NCI-H524 treated with DMSO at 0.1 percent for 48 hours (cell line): ENCODE measurements at regions not wholly inside any gene's neighbourhood (a gene's known extent, or its start where the extent isn't known, plus 50 kb on each side); places are given as distances from the start of the nearest gene placed in this dataset.

Experiments
- DNase-seq: peaks from one replicate; lab custom pipeline; 2025; lab: John Stamatoyannopoulos, UW

DNA sequence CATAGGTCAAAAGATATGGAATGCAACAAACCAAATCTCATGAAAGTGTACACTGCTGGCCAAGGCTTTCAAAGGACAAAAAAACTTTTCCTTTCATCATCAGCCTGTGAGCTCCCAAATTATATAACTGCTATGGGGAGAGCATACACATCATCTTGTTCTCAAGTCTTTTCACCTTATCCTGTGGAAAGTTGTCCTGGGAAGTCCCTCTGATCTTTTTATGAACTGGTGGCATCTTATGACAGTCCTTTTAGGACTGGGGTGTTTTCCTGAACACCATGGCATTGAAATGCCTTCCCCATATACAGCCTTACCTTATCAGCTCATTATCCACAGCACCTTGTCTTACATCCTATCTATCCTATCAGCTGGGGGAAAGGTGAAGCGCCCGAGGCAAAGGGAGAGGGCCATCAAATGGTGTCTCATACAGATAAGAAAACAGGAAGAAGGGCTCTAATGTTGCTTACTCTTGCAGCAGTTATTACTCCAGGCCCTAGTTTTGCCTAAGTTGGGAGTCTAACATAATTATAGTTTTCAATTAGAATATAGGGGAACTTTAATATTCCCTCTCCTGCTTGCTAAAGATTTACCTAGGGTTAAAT is 61.5 kb upstream of the GOLIM4 start:
- no peak for DNase-seq

DNA sequence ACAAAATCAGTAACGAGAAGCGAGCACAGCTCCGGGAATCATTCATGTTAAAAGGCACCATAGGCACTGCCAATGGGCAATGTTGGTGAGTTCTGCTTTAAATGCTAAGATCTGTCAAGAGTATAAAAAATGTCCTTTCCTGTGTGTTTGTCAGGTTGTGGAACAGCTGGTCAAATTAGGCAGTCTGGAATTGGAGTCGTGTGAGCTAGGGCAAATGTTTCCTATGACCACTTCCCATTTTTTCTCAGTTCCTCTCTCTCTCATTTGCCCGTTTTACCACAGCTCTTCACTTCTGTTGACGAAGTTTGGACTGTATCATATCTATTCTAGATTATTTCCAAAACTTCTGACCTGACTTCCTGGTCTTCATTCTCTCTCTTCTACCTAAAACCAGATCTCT is 60.8 kb upstream of the GOLIM4 start:
- no peak for DNase-seq

DNA sequence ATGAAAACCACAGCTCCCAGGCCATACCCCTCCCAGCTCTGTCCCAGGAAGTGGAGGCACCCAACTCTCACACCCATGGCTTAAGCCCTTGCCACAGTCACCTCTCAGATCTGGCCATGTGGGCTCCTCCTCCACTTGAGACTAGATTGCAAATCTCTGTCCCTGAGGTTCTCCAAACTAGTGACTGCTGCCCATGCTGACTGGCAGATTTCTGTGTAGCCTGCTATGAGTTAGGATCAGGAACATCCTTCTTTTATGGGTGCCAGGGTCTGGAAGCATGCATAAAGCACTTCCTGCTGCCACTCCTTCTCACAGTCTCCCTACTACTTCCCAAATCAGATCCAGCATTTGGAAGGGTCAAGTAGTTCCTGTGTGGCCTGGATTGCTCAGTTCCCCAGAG is 59.6 kb upstream of the GOLIM4 start:
- no peak for DNase-seq

DNA sequence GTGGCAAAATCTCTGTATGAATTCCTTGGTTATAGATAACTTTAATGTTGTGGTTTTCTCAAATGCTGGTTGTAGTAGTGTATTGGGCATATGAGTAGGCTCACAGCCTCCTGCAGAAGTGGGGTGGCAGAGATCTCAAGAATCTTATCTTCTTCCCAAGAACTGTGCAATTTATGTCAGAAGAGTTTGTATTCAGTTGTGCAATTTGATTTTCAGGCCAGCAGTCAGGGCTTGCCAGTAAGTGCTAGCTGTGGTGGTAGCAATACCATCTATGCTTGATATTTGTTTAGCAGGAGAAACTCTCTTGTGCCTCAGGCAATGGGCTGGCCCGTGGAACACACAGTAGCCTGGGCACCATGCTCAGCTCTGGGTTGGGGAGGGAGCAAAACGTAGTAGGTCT is 58.4 kb upstream of the GOLIM4 start:
- DNase-seq: no peak

DNA sequence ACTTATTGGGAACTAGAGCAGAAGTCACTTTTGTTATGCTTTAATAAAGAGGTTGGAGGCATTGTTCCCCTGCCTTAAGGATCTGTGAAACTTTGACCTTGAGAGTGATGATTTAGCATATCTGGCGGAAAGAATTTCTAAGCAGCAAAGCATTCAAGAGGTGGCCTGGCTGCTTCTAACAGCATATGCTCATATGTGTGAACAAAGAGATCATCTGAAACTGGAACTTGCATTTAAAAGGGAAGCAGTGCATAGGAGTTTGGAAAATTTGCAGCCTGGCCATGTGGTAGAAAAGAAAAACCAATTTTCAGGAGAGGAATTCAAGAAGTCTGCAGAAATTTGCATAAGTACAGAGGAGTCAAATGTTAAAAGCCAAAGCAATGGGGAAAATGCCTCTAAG is 56.4 kb upstream of the GOLIM4 start:
- DNase-seq: no peak
